K562 (cell line): ENCODE measurements at regions not wholly inside any gene's neighbourhood (a gene's known extent, or its start where the extent isn't known, plus 50 kb on each side); places are given as distances from the start of the nearest gene placed in this dataset.

ENCODE experiments used
- ATAC-seq: fragments of 200-7000 bp; cut with Tn5 transposase; 3 replicates; pipeline ENCODE4 v1.9.1; 2020; ENCODE audit warnings: moderate library complexity
- BruUV-seq: library from RNA; stranded (reverse); fragments of 400-500 nt; replicated peaks from 2 replicates; lab custom pipeline; 2021; lab: Mats Ljungman, UMichigan
- CTCF ChIA-PET: fragments of 300-600 bp; formaldehyde crosslinking; extraction: SDS; loops from one replicate; lab custom pipeline; 2021; ENCODE audit warnings: low intra/inter-chr PET ratio; lab: Yijun Ruan, JAX
- POLR2A ChIA-PET: fragments of 300-600, 350-650 bp; sonication (Branson Sonifier 250); formaldehyde crosslinking; extraction: SDS; loops from one replicate; lab custom pipeline; 2021; ENCODE audit warnings: antibody characterized with exemption, inconsistent platforms; lab: Yijun Ruan, JAX
- DNase-seq, 4 experiments: peaks; one replicate each; pipeline versions ENCODE4 v3.0.0 to v3.0.0-alpha.2; 2011 to 2018; ENCODE audit warnings: low spot score in 3 of 4, mixed read lengths in 3 of 4; ENCODE audit errors: extremely low read depth in 1 of 4
- FAIRE-seq: peaks from 2 replicates; lab custom pipeline; 2011; peaks lifted over from hg19 to GRCh38; lab: Jason Lieb, UNC
- H2AFZ ChIP-seq: 2 replicates; pipeline ENCODE4 v1.6.0; 2011; ENCODE audit warnings: low read depth, low read length, control low read depth, inconsistent platforms
- H3K27ac ChIP-seq: fragments of 200-600 bp; 3 replicates; pipeline ENCODE4 v1.8.0; 2011; ENCODE audit warnings: low read depth, mild to moderate bottlenecking, control low read depth, inconsistent platforms, low read length, moderate library complexity, mixed read lengths; ENCODE audit errors: extremely low read depth
- H3K27me3 ChIP-seq, 2 experiments: fragments of 300-600 bp in 1 of 2; 2 replicates in 1 of 2; 3 replicates in 1 of 2; pipeline versions ENCODE4 v1.6.0 to v1.8.0; 2011; ENCODE audit warnings: inconsistent platforms in 2 of 2, low read length in 2 of 2, mild to moderate bottlenecking in 1 of 2, mixed read lengths in 1 of 2, moderate library complexity in 1 of 2; ENCODE audit not compliant: control insufficient read depth in 2 of 2, insufficient read depth in 2 of 2
- H3K36me3 ChIP-seq: fragments of 300-600 bp; 3 replicates; pipeline ENCODE4 v1.8.0; 2011; ENCODE audit warnings: mild to moderate bottlenecking, low read length, inconsistent platforms; ENCODE audit not compliant: control insufficient read depth, insufficient read depth
- H3K4me1 ChIP-seq, 2 experiments: fragments of 200-600 bp in 1 of 2; replicated peaks in 1 of 2; 2 replicates in 1 of 2; 3 replicates in 1 of 2; pipeline versions ENCODE4 v1.5.1 to v1.8.0; 2011; ENCODE audit warnings: inconsistent platforms in 2 of 2, low read length in 2 of 2, mild to moderate bottlenecking in 1 of 2, mixed read lengths in 1 of 2, moderate library complexity in 1 of 2; ENCODE audit not compliant: control insufficient read depth in 2 of 2, insufficient read depth in 2 of 2
- H3K4me2 ChIP-seq: 2 replicates; pipeline ENCODE4 v1.6.1; 2011; ENCODE audit warnings: low read length, control low read depth, inconsistent platforms, mixed read lengths; ENCODE audit not compliant: insufficient read depth
- H3K4me3 ChIP-seq: fragments of 200-600 bp; sonication (generic), shearing (Covaris generic); 2 replicates; pipeline ENCODE4 v1.5.1; 2016; ENCODE audit warnings: control low read depth, inconsistent platforms
- H3K79me2 ChIP-seq: fragments of 200-600 bp; 3 replicates; pipeline ENCODE4 v1.8.0; 2011; ENCODE audit warnings: low read length, inconsistent platforms; ENCODE audit not compliant: control insufficient read depth, insufficient read depth
- H3K9ac ChIP-seq, 2 experiments: 2 replicates each; pipeline versions ENCODE4 v1.6.0 to v1.6.1; 2011; ENCODE audit warnings: low read depth in 2 of 2, low read length in 2 of 2, control low read depth in 1 of 2, inconsistent platforms in 1 of 2, mild to moderate bottlenecking in 1 of 2, mixed read lengths in 1 of 2; ENCODE audit not compliant: insufficient read depth in 1 of 2
- H3K9me1 ChIP-seq: one replicate; pipeline ENCODE4 v1.6.0; 2011; ENCODE audit warnings: inconsistent platforms, mild to moderate bottlenecking, low read length, moderate library complexity; ENCODE audit not compliant: control insufficient read depth, insufficient read depth
- H3K9me3 ChIP-seq: replicated peaks from 2 replicates; pipeline ENCODE4 v1.5.1; 2011; ENCODE audit warnings: low read depth, low read length, inconsistent platforms; ENCODE audit not compliant: control insufficient read depth, insufficient read depth
- H4K20me1 ChIP-seq: replicated peaks from 2 replicates; pipeline ENCODE4 v1.6.1; 2011; ENCODE audit warnings: low read length, inconsistent platforms, mixed read lengths; ENCODE audit not compliant: control insufficient read depth, insufficient read depth
- HNRNPUL1 ChIP-seq: fragments of 200-400 bp; formaldehyde crosslinking; IDR thresholded peaks from 2 replicates; pipeline ENCODE4 v1.6.1; 2017; ENCODE audit warnings: low read length
- RCOR1 ChIP-seq, 2 experiments: IDR thresholded peaks; 2 replicates each; pipeline ENCODE4 v1.6.1; 2012; ENCODE audit warnings: low read depth in 2 of 2, low read length in 2 of 2, borderline replicate concordance in 1 of 2, improper control_type of control experiment in 1 of 2
- RFX5 ChIP-seq: IDR thresholded peaks from 2 replicates; pipeline ENCODE4 v1.6.1; 2011; ENCODE audit warnings: low read depth, mild to moderate bottlenecking, improper control_type of control experiment, low read length
- XRCC5 ChIP-seq: fragments of 200-400 bp; formaldehyde crosslinking; IDR thresholded peaks from 2 replicates; pipeline ENCODE4 v1.6.1; 2017; ENCODE audit warnings: low read depth, mild to moderate bottlenecking, low read length
- ZBTB1 ChIP-seq: sonication (generic); formaldehyde crosslinking; IDR thresholded peaks from 2 replicates; pipeline ENCODE4 v1.8.1; 2023; ENCODE audit warnings: missing genetic modification reagents, low read depth, mild to moderate bottlenecking, borderline replicate concordance
- ZNF3 ChIP-seq: fragments of 250-450 bp; sonication (Bioruptor Pico); IDR thresholded peaks from 2 replicates; pipeline ENCODE4 v1.5.0; 2021; ENCODE audit warnings: mild to moderate bottlenecking, moderate library complexity
- ZNF57 ChIP-seq: fragments of 450-650 bp; formaldehyde crosslinking; IDR thresholded peaks from 2 replicates; pipeline ENCODE4 v1.4.0; 2020; ENCODE audit warnings: mild to moderate bottlenecking, moderate library complexity
- WGBS: fragments of 100-300 bp; shearing (Covaris generic); methylation state at CpG from one replicate; pipeline ENCODE4 v1.1.6; 2016; ENCODE audit warnings: low coverage, mixed read lengths; ENCODE audit not compliant: insufficient coverage; ENCODE audit errors: missing lambda C conversion rate; 5-methylcytosine and 5-hydroxymethylcytosine counted together
- in situ Hi-C: fragments of 300-500 bp; cut with MboI; formaldehyde crosslinking; loops from 4 replicates; pipeline ENCODE4 v1.15.0; 2018; ENCODE audit warnings: inconsistent platforms, mixed read lengths
- intact Hi-C: fragments of 100-400 bp; cut with micrococcal nuclease; formaldehyde crosslinking; loops from 2 replicates; pipeline ENCODE4 v1.14.2; 2022
- TF ChIP-seq, protein P1 (sequence below): sonication (generic); formaldehyde crosslinking; IDR thresholded peaks from 2 replicates; pipeline ENCODE4 v1.8.0; 2022; ENCODE audit warnings: missing genetic modification reagents, mild to moderate bottlenecking, borderline replicate concordance
- TF ChIP-seq, protein P2 (sequence below): fragments of 450-650 bp; IDR thresholded peaks from 2 replicates; pipeline ENCODE4 v1.6.1; 2016

DNA sequence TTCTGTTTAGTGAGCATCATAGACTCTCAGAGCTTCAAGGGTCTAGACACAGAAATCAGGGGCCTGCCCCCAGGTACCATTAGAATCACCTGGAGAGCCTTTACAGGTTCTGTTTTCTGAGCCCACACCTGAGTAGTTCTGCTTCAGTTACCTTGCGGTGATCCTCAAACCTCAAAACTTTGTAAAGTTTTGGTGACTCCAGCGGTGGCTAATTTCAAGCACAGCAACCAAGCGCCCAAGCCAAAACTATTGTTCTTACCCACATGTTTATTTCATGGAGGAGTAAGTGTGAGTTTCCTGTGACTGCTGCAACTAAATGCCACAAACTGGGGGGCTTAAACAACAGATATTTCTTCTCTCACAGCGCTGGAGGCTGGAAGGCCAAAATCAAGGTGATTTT lies 108.9 kb downstream of the FOXD1 start:
- Histone ChIP-seq H3K79me2 (no peaks in the 10 kb centered on the region), H4K20me1 (no peaks in the 10 kb centered on the region), H3K9ac (no peak overlapping the region), H3K4me3 (no peak overlapping the region), H3K9me1 (no peaks in the 10 kb centered on the region), H3K27me3 (peaks cover 9 to 31% of the 10 kb centered on the region in 2 experiments; a peak in 4 of 5 replicates), H3K36me3 (no peaks in the 10 kb centered on the region), H3K9me3 (no peaks in the 10 kb centered on the region), H2AFZ (no peak overlapping the region), H3K4me2 (no peak overlapping the region), H3K27ac (no peak overlapping the region), H3K4me1 (no peaks in the 10 kb centered on the region)
- ChIA-PET POLR2A (no interaction called here), CTCF (no interaction called here)
- in situ Hi-C loops (no loop called here), intact Hi-C loops (no loop called here)
- TF ChIP-seq ZNF57 (CRISPR knock-in tag) (no peak), ZBTB1 (no peak), HNRNPUL1 (no peak), XRCC5 (no peak), RCOR1 (IDR thresholded peaks at IDR 0.05; ENCODE audit: borderline replicate concordance in 1 of 2, low read depth in 2 of 2, low read length in 2 of 2) (no peak), ZNF3 (CRISPR knock-in tag) (no peak), RFX5 (no peak)
- TF ChIP-seq, protein P1, sequence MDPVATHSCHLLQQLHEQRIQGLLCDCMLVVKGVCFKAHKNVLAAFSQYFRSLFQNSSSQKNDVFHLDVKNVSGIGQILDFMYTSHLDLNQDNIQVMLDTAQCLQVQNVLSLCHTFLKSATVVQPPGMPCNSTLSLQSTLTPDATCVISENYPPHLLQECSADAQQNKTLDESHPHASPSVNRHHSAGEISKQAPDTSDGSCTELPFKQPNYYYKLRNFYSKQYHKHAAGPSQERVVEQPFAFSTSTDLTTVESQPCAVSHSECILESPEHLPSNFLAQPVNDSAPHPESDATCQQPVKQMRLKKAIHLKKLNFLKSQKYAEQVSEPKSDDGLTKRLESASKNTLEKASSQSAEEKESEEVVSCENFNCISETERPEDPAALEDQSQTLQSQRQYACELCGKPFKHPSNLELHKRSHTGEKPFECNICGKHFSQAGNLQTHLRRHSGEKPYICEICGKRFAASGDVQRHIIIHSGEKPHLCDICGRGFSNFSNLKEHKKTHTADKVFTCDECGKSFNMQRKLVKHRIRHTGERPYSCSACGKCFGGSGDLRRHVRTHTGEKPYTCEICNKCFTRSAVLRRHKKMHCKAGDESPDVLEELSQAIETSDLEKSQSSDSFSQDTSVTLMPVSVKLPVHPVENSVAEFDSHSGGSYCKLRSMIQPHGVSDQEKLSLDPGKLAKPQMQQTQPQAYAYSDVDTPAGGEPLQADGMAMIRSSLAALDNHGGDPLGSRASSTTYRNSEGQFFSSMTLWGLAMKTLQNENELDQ (CRISPR knock-in tag), result no peak
- TF ChIP-seq, protein P2, sequence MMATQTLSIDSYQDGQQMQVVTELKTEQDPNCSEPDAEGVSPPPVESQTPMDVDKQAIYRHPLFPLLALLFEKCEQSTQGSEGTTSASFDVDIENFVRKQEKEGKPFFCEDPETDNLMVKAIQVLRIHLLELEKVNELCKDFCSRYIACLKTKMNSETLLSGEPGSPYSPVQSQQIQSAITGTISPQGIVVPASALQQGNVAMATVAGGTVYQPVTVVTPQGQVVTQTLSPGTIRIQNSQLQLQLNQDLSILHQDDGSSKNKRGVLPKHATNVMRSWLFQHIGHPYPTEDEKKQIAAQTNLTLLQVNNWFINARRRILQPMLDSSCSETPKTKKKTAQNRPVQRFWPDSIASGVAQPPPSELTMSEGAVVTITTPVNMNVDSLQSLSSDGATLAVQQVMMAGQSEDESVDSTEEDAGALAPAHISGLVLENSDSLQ, result no peak
- no peak for ATAC-seq
- BruUV-seq, result no TSS peak
- 0% methylated on average over 4 of the region's 4 CpGs for WGBS
- no peak for FAIRE-seq
- DNase-seq, result no peak
